ENCODE measurements at regions not wholly inside any gene's neighbourhood (a gene's known extent, or its start where the extent isn't known, plus 50 kb on each side); places are given as distances from the start of the nearest gene placed in this dataset.
"Not testable (repeated sequence)": the region's sequence is repeated elsewhere in the genome, so short reads cannot be mapped to it uniquely, and the experiment has no call there.

GRCh38 chr3:74921676-74922075 is 307.2 kb upstream of the CNTN3 start:
- no peaks in the 10 kb centered on the region for H3K36me3 ChIP-seq (ENCODE audit: control insufficient read depth, insufficient read depth, low read length)
- no CpG with 5 or more reads among the region's 1 CpG for WGBS (ENCODE audit: insufficient coverage, insufficient read length)
- no peak overlapping the region for H3K4me3 ChIP-seq (ENCODE audit: low read length)
- H3K4me1 ChIP-seq (ENCODE audit: control insufficient read depth, insufficient read depth, low read length) = no peaks in the 10 kb centered on the region
- no peak overlapping the region for H3K27ac ChIP-seq (ENCODE audit: low read length)
- no peak for DNase-seq (ENCODE audit: low read depth, low spot score)
- H3K27me3 ChIP-seq (ENCODE audit: control insufficient read depth, insufficient read depth, low read length) = no peaks in the 10 kb centered on the region
- no peaks in the 10 kb centered on the region for H3K9me3 ChIP-seq (ENCODE audit: control insufficient read depth, insufficient read depth, low read length)

DNA sequence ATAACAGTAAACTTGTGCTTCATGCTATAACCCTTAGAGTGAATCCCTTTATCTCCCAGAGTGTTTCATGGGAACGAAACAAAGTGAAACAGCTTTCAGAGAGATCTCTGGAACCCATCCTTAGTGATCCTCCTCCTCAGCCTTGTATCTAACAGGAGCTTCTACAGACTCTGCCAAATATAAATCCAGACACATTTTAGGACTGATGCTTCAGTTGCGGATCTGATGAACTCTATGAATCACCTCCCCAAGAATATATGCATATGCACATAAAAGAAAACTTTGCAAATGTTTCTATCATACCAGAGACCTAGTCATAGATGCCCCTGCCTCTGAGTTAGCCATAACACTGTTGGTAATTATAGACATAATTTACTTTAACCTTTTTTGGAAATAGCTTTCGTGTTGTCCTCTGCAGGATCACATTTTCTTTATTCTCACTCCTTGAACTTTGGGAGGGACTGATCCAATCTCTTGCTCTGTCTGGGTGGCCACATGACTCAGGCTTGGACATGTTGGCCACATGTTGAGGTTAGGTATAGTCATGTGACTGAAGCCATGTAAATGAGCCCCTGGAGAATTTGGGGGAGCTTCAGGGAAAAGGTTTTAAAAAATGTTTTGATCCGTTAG is 306.4 kb upstream of the CNTN3 start:
- no peak overlapping the region for H3K27ac ChIP-seq (ENCODE audit: low read length)
- no peaks in the 10 kb centered on the region for H3K36me3 ChIP-seq (ENCODE audit: control insufficient read depth, insufficient read depth, low read length)
- no peaks in the 10 kb centered on the region for H3K9me3 ChIP-seq (ENCODE audit: control insufficient read depth, insufficient read depth, low read length)
- H3K27me3 ChIP-seq (ENCODE audit: control insufficient read depth, insufficient read depth, low read length) = no peaks in the 10 kb centered on the region
- no peak overlapping the region for H3K4me3 ChIP-seq (ENCODE audit: low read length)
- WGBS (ENCODE audit: insufficient coverage, insufficient read length) = no CpG with 5 or more reads among the region's 4 CpGs
- DNase-seq (ENCODE audit: low read depth, low spot score) = no peak
- H3K4me1 ChIP-seq (ENCODE audit: control insufficient read depth, insufficient read depth, low read length) = no peaks in the 10 kb centered on the region

DNA sequence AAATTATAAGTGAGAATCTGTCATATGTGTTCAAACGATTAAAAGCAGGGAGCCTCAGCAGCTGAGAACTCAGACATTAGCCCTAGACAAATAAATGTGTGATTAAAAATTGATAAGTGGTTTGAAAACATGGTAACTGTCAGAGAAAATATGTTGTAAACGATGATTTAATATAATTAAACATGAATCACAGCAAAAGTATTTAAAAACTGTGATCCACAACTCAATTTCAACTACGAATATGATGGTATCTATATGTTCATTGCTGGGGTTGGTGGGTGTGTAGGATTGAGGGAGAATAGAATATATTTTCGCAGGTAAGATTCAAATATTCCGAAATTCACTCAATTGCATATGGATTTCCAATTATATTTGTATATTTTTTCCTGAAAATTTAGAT is 302.2 kb upstream of the CNTN3 start:
- H3K27ac ChIP-seq (ENCODE audit: low read length) = no peak overlapping the region
- no peaks in the 10 kb centered on the region for H3K9me3 ChIP-seq (ENCODE audit: control insufficient read depth, insufficient read depth, low read length)
- 100% methylated on average over 1 of the region's 5 CpGs for WGBS (ENCODE audit: insufficient coverage, insufficient read length)

DNA sequence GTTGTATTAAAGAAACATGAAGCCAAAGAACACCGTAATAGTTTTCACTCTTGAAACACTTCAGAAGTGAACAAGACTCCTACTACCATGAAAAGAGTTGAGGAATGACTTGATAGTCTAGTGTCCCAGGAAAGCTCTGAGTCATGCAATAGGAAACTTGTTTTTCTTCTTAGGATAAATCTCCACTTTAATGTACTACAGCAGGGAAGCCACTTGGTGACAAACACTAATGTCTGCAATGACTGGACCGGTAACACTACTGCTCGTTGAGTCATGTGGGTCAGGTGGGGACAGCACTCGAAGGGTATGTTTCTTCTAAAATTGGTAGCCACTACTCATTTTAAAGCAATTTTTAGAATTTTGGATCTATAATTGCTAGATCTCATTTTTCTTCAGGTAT is 291.7 kb upstream of the CNTN3 start:
- Histone ChIP-seq H3K27ac (ENCODE audit: low read length) (no peak overlapping the region), H3K9me3 (ENCODE audit: control insufficient read depth, insufficient read depth, low read length) (no peaks in the 10 kb centered on the region), H3K4me3 (ENCODE audit: low read length) (no peak overlapping the region), H3K27me3 (ENCODE audit: control insufficient read depth, insufficient read depth, low read length) (no peaks in the 10 kb centered on the region), H3K4me1 (ENCODE audit: control insufficient read depth, insufficient read depth, low read length) (no peaks in the 10 kb centered on the region), H3K36me3 (ENCODE audit: control insufficient read depth, insufficient read depth, low read length) (no peaks in the 10 kb centered on the region)
- no CpG with 5 or more reads among the region's 4 CpGs for WGBS (ENCODE audit: insufficient coverage, insufficient read length)
- no peak for DNase-seq (ENCODE audit: low read depth, low spot score)

More for the DNA sequence above, 302.2 kb upstream of the CNTN3 start:
- no peaks in the 10 kb centered on the region for H3K36me3 ChIP-seq (ENCODE audit: control insufficient read depth, insufficient read depth, low read length)
- no peaks in the 10 kb centered on the region for H3K27me3 ChIP-seq (ENCODE audit: control insufficient read depth, insufficient read depth, low read length)
- no peak overlapping the region for H3K4me3 ChIP-seq (ENCODE audit: low read length)
- no peak for DNase-seq (ENCODE audit: low read depth, low spot score)
- no peaks in the 10 kb centered on the region for H3K4me1 ChIP-seq (ENCODE audit: control insufficient read depth, insufficient read depth, low read length)

GRCh38 chr3:74905478-74905877 is 291.0 kb upstream of the CNTN3 start:
- WGBS (ENCODE audit: insufficient coverage, insufficient read length) = no CpG with 5 or more reads among the region's 1 CpG
- no peak overlapping the region for H3K27ac ChIP-seq (ENCODE audit: low read length)
- DNase-seq (ENCODE audit: low read depth, low spot score) = no peak
- H3K9me3 ChIP-seq (ENCODE audit: control insufficient read depth, insufficient read depth, low read length) = no peaks in the 10 kb centered on the region
- H3K27me3 ChIP-seq (ENCODE audit: control insufficient read depth, insufficient read depth, low read length) = no peaks in the 10 kb centered on the region
- H3K4me3 ChIP-seq (ENCODE audit: low read length) = no peak overlapping the region
- H3K4me1 ChIP-seq (ENCODE audit: control insufficient read depth, insufficient read depth, low read length) = no peaks in the 10 kb centered on the region
- H3K36me3 ChIP-seq (ENCODE audit: control insufficient read depth, insufficient read depth, low read length) = no peaks in the 10 kb centered on the region

DNA sequence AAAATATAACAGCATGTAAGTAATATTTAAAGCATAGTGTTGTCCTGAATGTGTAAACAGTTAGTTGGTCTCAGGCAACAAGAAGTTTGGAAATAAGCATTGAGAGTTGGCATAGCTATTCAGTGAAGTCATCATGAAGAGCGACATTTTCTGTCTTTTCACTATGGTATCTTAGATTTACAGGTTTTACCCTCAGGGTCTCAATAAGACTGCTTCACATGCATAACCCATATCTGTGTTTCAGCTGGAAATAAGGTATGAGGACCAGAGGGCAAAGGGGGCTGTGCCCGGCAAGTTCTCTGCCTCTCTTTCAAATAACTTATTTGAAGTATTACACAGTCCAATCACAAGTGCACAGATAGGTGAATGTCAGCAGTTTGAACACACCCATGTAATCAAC is 290.2 kb upstream of the CNTN3 start:
- no peak for DNase-seq (ENCODE audit: low read depth, low spot score)
- Histone ChIP-seq H3K4me1 (ENCODE audit: control insufficient read depth, insufficient read depth, low read length) (no peaks in the 10 kb centered on the region), H3K27me3 (ENCODE audit: control insufficient read depth, insufficient read depth, low read length) (no peaks in the 10 kb centered on the region), H3K4me3 (ENCODE audit: low read length) (no peak overlapping the region), H3K9me3 (ENCODE audit: control insufficient read depth, insufficient read depth, low read length) (no peaks in the 10 kb centered on the region), H3K36me3 (ENCODE audit: control insufficient read depth, insufficient read depth, low read length) (no peaks in the 10 kb centered on the region), H3K27ac (ENCODE audit: low read length) (no peak overlapping the region)
- WGBS (ENCODE audit: insufficient coverage, insufficient read length) = no CpG with 5 or more reads among the region's 2 CpGs

DNA sequence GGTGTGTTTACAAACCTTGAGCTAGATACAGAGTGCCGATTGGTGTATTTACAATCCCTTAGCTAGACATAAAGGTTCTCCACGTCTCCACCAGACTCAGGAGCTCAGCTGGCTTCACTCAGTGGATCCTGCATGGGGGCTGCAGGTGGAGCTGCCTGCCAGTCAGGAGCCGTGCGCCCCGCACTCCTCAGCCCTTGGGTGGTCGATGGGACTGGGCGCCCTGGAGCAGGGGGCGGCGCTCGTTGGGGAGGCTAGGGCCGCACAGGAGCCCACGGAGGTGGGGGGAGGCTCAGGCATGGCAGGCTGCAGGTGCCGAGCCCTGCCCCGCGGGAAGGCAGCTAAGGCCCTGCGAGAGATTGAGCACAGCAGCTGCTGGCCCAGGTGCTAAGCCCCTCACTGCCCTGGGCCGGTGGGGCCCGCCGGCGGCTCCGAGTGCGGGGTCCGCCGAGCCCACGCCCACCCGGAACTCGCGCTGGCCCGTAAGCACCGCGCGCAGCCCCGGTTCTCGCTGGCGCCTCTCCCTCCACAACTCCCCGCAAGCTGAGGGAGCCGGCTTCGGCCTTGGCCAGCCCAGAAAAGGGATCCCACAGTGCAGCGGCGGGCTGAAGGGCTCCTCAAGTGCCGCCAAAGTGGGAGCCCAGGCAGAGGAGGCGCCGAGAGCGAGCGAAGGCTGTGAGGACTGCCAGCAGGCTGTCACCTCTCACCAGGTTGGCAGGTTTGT is 285.5 kb upstream of the CNTN3 start:
- not testable (repeated sequence) for H3K36me3 ChIP-seq (ENCODE audit: control insufficient read depth, insufficient read depth, low read length); H3K27me3 ChIP-seq (ENCODE audit: control insufficient read depth, insufficient read depth, low read length); DNase-seq (ENCODE audit: low read depth, low spot score); H3K9me3 ChIP-seq (ENCODE audit: control insufficient read depth, insufficient read depth, low read length); H3K27ac ChIP-seq (ENCODE audit: low read length); H3K4me1 ChIP-seq (ENCODE audit: control insufficient read depth, insufficient read depth, low read length); H3K4me3 ChIP-seq (ENCODE audit: low read length)
- no CpG with 5 or more reads among the region's 45 CpGs for whole genome bisulfite sequencing (ENCODE audit: insufficient coverage, insufficient read length)

DNA sequence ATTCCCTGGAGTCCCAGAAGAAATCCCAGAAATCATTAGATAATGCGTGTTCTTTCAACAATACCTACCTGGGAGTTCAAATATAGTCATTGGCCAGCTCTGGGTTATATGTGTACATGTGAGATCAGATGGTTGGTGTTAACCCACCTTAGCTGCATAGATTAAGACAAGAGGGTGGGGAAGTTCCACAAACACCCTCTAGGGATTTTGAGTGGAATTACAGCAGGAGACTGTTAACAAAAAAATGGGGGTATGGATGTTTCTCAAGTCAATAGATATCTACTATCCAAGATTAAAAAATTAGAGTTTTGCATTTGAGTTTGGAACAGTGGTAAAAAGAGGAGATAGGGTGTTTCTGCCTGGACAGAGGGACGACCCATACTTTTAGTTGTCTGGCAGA is 282.5 kb upstream of the CNTN3 start:
- peak; percentile 7 for DNase-seq (ENCODE audit: low read depth, low spot score)
- Histone ChIP-seq H3K4me1 (ENCODE audit: control insufficient read depth, insufficient read depth, low read length) (no peaks in the 10 kb centered on the region), H3K4me3 (ENCODE audit: low read length) (no peak overlapping the region), H3K27me3 (ENCODE audit: control insufficient read depth, insufficient read depth, low read length) (no peaks in the 10 kb centered on the region), H3K9me3 (ENCODE audit: control insufficient read depth, insufficient read depth, low read length) (no peaks in the 10 kb centered on the region), H3K36me3 (ENCODE audit: control insufficient read depth, insufficient read depth, low read length) (no peaks in the 10 kb centered on the region), H3K27ac (ENCODE audit: low read length) (no peak overlapping the region)
- no CpG with 5 or more reads among the region's 2 CpGs for WGBS (ENCODE audit: insufficient coverage, insufficient read length)

GRCh38 chr3:74891312-74891711 is 276.9 kb upstream of the CNTN3 start:
- no peak for DNase-seq (ENCODE audit: low read depth, low spot score)
- Histone ChIP-seq H3K9me3 (ENCODE audit: control insufficient read depth, insufficient read depth, low read length) (no peaks in the 10 kb centered on the region), H3K27ac (ENCODE audit: low read length) (no peak overlapping the region), H3K27me3 (ENCODE audit: control insufficient read depth, insufficient read depth, low read length) (no peaks in the 10 kb centered on the region), H3K4me1 (ENCODE audit: control insufficient read depth, insufficient read depth, low read length) (no peaks in the 10 kb centered on the region), H3K36me3 (ENCODE audit: control insufficient read depth, insufficient read depth, low read length) (no peaks in the 10 kb centered on the region), H3K4me3 (ENCODE audit: low read length) (no peak overlapping the region)
- no CpG with 5 or more reads among the region's 6 CpGs for WGBS (ENCODE audit: insufficient coverage, insufficient read length)

DNA sequence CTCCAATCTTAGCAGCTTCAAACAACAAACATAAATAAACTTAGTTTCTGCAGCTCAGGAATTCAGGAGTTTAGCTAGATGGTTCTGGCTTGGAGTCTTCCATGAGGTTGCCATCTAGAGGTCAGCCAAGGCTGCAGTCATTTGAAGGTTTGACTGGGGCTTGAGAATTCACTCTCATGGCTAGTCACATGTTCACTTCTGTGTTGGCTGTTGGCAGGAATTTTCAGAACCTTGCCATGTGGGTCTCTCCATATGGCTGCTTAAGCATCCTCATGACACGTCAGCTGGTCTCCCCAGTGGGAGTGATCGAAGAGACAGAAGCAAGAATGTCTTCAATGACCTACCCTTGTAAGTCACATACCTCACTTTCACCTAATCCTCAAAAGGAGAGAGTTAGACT is 269.2 kb upstream of the CNTN3 start:
- no peaks in the 10 kb centered on the region for H3K36me3 ChIP-seq (ENCODE audit: control insufficient read depth, insufficient read depth, low read length)
- no peak overlapping the region for H3K4me3 ChIP-seq (ENCODE audit: low read length)
- no peaks in the 10 kb centered on the region for H3K27me3 ChIP-seq (ENCODE audit: control insufficient read depth, insufficient read depth, low read length)
- no peaks in the 10 kb centered on the region for H3K9me3 ChIP-seq (ENCODE audit: control insufficient read depth, insufficient read depth, low read length)
- peak; percentile 16 for DNase-seq (ENCODE audit: low read depth, low spot score)
- no peaks in the 10 kb centered on the region for H3K4me1 ChIP-seq (ENCODE audit: control insufficient read depth, insufficient read depth, low read length)
- WGBS (ENCODE audit: insufficient coverage, insufficient read length) = no CpG with 5 or more reads among the region's 2 CpGs
- H3K27ac ChIP-seq (ENCODE audit: low read length) = no peak overlapping the region

DNA sequence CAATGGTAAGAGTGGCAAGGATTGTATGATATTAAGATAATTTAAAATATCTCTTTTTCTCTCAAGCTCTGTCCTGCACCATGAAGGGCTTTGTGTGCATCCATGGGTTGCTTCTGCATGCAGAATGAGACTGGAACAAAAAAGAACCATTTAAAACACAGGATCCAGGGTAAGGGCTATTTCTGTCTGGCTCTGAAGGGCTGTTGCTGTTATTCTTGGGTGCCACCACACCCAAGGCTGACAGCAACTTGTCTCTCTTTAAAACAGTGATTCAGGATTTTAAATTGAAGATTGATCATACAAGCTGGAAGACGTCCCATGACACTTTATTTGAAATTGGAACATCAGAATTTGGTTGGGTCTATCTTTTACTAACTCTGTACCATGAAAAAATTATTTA is 268.8 kb upstream of the CNTN3 start:
- Histone ChIP-seq H3K27me3 (ENCODE audit: control insufficient read depth, insufficient read depth, low read length) (no peaks in the 10 kb centered on the region), H3K27ac (ENCODE audit: low read length) (no peak overlapping the region), H3K9me3 (ENCODE audit: control insufficient read depth, insufficient read depth, low read length) (no peaks in the 10 kb centered on the region), H3K4me3 (ENCODE audit: low read length) (no peak overlapping the region), H3K4me1 (ENCODE audit: control insufficient read depth, insufficient read depth, low read length) (no peaks in the 10 kb centered on the region), H3K36me3 (ENCODE audit: control insufficient read depth, insufficient read depth, low read length) (no peaks in the 10 kb centered on the region)
- no CpG with 5 or more reads among the region's 1 CpG for WGBS (ENCODE audit: insufficient coverage, insufficient read length)
- DNase-seq (ENCODE audit: low read depth, low spot score) = no peak

All from iPS DF 6.9 (cell line).